ENCODE measurements at regions not wholly inside any gene's neighbourhood (a gene's known extent, or its start where the extent isn't known, plus 50 kb on each side); places are given as distances from the start of the nearest gene placed in this dataset.
"Not testable (repeated sequence)": the region's sequence is repeated elsewhere in the genome, so short reads cannot be mapped to it uniquely, and the experiment has no call there.

DNA sequence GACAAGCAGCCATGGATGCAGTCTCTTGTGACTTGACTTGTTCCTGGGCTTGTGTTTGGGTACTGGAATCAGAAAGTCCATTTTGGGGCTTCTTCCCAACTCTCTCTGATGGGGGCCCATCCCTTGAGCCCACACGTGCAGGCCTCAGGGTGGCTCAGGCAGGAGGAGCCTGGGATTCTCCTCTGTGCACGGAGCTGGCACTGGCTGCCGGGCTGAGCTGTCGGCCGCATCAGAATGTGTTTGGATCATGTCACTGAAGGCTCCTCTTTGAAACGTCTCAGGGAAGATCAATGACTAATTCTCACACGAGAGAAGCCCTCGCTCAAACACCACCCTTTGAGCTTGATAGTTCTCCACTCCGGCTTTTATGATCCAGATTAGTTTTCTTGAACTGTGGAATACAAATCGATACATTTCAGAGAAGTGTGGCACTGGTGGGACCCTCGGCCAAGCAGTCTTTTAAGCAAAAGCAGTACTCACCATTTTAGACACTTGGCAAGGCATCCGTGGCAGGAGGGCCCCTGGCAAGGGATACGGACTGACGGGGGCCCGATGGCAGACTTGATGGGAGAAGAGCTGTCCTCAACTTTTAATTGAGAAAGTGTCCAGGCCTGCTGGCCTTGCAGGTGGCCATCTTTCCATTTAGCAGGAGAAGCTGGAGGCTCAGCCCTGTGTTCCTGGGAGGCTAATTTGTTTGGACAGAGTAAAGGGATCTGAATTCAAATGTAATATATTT lies 220.7 kb upstream of the C1orf174 start:
- no peak for DNase-seq (ENCODE audit: low spot score)

DNA sequence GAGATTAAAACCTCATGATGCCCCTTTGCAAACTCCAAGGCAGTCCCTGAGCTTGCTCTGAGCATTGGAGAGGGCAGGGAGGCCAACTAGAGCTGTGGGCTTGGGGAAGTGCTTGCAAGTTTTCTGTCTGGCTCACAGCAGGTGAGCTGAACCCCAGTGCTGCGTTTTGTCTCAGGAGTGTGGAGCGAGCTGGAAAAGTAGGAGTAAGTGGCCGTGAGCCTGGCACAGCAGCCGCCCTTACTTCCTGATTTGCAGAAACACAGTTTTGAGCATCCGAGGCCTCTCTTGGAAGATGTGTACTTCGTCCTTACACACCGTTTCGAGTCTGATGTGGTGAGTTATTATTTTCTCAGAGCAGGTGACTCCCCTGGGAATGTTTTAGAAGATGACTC lies 221.2 kb upstream of the C1orf174 start:
- DNase-seq (ENCODE audit: low spot score) = no peak

DNA sequence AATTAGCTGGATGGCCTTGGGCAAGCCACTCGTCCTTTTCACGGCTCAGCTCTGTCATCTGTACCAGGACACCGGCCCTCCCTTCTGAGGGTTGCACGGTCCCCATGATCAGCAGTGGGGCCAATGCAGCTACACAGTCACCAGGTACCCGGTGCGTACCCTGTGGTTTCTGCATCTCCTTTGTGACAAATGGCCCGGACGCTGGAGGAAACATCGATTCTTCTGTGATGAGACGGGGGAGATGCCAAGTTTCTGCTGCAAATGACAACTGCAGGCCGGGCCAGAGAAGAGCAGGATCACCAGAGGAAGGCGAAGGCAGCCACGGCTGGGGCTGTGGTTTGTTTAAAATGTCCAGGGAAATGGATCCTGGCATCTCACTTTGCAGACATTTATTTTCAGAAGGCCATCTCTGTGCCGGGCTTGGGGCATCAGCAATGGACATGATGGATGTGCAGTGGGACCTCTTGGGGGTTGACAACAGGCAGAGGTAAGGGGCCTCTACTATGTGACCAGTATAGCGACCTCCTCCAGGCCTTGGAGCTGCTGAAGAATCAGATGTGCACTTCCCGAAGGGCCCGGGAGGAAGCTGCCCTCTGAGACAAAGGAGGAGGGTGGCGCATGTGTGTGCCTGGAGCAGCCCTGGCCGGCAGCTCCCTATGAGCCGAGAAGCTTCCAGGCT lies 221.9 kb upstream of the C1orf174 start:
- DNase-seq (ENCODE audit: low spot score) = no peak

- DNase-seq (ENCODE audit: low spot score) = no peak
These were observed 222.6 kb upstream of the C1orf174 start for GRCh38 chr1:4122513-4123160.

- no peak for DNase-seq (ENCODE audit: low spot score)
These were observed 224.6 kb upstream of the C1orf174 start for GRCh38 chr1:4124631-4125145.

DNA sequence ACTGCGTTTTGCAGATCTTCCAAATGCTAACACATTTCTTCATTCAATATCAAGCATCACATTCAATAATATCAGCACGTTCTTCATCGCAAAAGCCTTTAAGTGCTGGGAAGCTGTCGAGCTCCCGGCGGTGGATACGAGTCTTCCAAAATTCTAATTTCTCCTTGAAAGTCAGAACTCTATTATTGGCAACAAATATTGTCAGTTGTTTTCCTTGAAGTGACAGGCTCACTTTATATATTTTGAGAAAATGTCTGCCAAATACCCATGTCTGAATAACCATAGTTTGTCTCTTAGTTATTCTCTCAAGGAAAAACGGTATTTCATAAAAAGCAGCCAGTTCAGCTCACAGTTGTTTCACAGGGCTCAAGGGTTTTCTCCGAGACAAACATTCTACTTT lies 226.2 kb upstream of the C1orf174 start:
- no peak for DNase-seq (ENCODE audit: low spot score)

- DNase-seq (ENCODE audit: low spot score) = no peak
These were observed 226.9 kb upstream of the C1orf174 start for GRCh38 chr1:4126731-4127591.

DNA sequence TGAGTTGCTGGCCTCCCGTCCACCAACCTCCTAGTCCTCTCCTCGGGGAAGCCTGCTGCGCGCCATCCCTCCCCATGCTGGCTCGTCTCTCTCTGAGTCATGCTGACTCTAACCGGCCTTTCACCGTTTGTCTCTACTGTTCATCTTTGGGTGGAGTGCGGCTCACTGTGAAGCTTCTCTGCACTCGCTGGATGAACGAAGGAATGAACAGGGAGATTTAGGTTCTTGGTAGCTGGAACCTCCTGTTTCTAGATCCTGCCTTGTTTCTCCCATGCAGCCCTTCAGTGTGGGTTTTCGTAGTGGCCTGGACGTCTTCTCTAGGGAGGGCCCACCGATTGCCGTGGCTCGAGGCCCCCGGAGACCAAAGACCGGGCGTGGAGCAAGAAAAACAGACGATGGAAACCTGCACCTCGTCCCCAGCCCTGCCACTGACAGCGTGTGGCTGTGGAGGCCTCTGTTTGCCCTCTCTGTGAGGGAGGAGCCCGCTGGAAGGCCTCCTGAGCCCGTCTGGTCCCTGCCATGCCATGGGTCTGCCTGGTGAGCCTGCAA lies 227.6 kb upstream of the C1orf174 start:
- no peak for DNase-seq (ENCODE audit: low spot score)

- no peak for DNase-seq (ENCODE audit: low spot score)
These were observed 228.5 kb upstream of the C1orf174 start for GRCh38 chr1:4128616-4129015.

GRCh38 chr1:4129693-4130092 lies 229.6 kb upstream of the C1orf174 start:
- no peak for DNase-seq (ENCODE audit: low spot score)

DNA sequence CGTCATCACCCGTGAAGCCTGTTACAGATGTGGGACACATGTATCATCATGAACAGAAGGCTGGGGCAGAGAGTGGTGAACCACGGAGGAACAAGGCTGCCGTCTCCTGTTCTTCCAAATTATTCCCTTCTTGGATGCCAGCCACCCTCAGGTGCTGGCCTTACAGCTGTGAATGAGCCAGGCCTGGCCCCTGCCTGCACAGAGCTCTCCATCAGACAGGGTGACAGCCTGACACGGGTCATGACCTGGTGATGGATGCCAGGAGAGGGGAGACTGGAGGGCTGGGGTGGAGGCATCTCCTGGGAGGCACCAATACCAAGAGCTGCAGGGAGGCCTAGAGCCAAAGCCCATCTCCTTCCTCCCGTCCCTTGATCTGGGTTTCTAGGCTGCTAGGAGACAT lies 230.0 kb upstream of the C1orf174 start:
- no peak for DNase-seq (ENCODE audit: low spot score)

GRCh38 chr1:4131734-4132133 lies 231.7 kb upstream of the C1orf174 start:
- no peak for DNase-seq (ENCODE audit: low spot score)

GRCh38 chr1:4132352-4133296 lies 232.6 kb upstream of the C1orf174 start:
- DNase-seq (ENCODE audit: low spot score) = no peak

GRCh38 chr1:4133297-4133938 lies 233.3 kb upstream of the C1orf174 start:
- no peak for DNase-seq (ENCODE audit: low spot score)

DNA sequence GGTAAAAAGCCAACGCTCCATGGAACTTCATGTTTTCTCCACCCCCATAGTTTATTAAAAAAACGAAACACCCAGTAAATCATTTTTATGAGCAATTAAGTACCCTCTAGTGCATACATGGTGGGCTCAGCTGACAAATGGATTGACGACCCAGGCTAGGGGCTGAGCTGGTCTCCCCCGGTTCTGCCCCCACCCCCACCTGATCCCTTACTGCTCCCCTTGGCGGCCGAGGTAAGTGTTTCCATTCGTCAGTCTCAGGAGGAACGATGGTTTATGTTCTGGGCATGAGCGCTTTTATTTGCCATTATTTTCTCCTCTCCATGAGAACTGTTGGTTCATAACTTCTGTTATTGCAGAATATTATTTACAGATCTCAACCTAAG lies 233.9 kb upstream of the C1orf174 start:
- no peak for DNase-seq (ENCODE audit: low spot score)

DNA sequence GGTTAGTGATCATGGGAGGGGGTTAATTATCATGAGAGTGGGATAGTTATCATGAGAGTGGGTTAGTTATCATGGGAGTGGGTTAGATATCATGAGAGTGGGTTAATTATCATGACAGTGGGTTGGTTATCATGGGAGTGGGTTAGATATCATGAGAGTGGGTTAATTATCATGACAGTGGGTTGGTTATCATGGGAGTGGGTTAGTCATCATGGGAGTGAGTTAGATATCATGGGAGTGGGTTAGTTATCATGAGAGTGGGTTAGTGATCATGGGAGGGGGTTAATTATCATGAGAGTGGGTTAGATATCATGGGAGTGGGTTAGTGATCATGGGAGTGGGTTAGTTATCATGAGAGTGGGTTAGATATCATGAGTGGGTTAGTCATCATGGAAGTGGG lies 235.8 kb upstream of the C1orf174 start:
- not testable (repeated sequence) for DNase-seq (ENCODE audit: low spot score)

DNA sequence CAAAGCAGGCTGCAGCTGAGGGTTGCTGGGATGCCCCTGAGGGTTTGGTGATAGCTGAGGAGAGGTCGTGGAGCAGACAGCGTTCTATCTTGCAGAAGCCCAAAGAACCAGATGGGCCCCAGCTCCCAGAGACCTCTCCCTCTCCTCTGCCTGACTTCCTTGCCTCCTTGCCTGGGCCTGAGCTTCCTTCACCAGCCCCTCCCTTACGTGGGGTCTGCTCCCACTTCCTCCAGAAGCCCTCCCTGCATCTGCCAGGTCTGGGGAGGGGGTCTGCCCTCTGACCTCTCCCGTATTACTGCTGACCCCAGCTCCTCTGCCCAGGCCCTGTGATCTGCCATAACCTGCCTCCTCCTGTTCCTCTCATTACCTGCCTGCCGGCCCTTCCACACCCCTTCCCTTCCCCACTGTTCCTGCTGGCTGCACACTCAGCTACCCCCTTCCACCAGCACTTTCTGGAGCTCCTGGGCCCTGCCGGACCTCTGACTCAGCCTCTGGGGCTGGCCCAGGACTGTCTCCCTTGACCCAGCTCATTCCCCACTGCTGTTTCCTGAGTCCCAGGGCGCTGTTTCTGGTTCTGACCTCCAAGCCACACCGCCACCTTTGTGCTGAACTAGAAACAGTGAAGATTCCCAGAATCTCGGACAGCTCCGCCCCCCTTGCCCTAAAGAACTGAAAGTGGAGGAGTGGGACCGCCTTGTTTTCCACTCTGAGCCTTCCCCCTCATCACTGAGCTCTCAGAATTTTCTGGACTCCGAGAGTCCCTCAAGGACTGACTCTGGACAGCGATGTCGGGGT lies 237.7 kb upstream of the C1orf174 start:
- no peak for DNase-seq (ENCODE audit: low spot score)

DNA sequence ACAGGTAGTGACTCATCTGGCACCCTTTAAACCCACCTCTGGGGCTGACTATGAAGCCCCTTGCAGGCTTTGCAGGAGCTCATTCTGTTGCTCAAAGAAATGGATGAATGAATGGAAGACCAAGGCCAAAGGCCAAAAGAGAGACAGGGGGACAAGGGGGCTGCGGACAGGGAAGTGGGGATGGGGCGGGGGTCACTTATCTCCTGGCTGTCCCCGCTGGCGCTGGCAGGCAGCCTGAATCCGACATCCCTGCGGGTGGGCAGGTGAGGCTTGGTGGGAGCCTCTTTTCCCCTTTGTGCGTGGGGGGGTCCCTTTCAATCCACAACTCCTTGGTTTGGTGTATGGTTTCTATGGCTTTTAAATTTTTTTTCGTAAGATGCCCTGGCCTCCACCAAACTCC lies 239.6 kb upstream of the C1orf174 start:
- no peak for DNase-seq (ENCODE audit: low spot score)

GRCh38 chr1:4140241-4140640 lies 240.2 kb upstream of the C1orf174 start:
- DNase-seq (ENCODE audit: low spot score) = no peak

Measured in AG20443 (cell line).